Neural cell (in vitro differentiated cells): ENCODE measurements at regions not wholly inside any gene's neighbourhood (a gene's known extent, or its start where the extent isn't known, plus 50 kb on each side); places are given as distances from the start of the nearest gene placed in this dataset.

Source experiments
- H2AFZ ChIP-seq: fragments of 200-600, 300-800 bp; sonication (generic), shearing (Covaris generic); 2 replicates; pipeline ENCODE4 v1.6.0; 2014; ENCODE audit warnings: low read depth, mild to moderate bottlenecking, antibody characterized with exemption, low read length, moderate library complexity
- H3F3A ChIP-seq: fragments of 200-600 bp; shearing (Covaris generic); 2 replicates; pipeline ENCODE4 v1.6.1; 2016; ENCODE audit warnings: mild to moderate bottlenecking, moderate library complexity, mixed read lengths, antibody characterized with exemption, low read length; ENCODE audit not compliant: insufficient read depth, poor library complexity, severe bottlenecking
- H3K27ac ChIP-seq: fragments of 200-600, 300-800 bp; sonication (generic), shearing (Covaris generic); 2 replicates; pipeline ENCODE4 v1.5.1; 2014; ENCODE audit warnings: mild to moderate bottlenecking, low read length, moderate library complexity
- H3K27me3 ChIP-seq: fragments of 300-800, 200-600 bp; sonication (generic), shearing (Covaris generic); 2 replicates; pipeline ENCODE4 v1.6.0; 2014; ENCODE audit warnings: mild to moderate bottlenecking, low read depth, low read length, moderate library complexity; ENCODE audit not compliant: insufficient read depth
- H3K36me3 ChIP-seq: fragments of 300-800, 200-600 bp; sonication (generic), shearing (Covaris generic); 2 replicates; pipeline ENCODE4 v1.5.1; 2014; ENCODE audit warnings: mild to moderate bottlenecking, antibody characterized with exemption, low read length, moderate library complexity; ENCODE audit not compliant: insufficient read depth
- H3K4me2 ChIP-seq: fragments of 300-800, 200-600 bp; sonication (generic), shearing (Covaris generic); 2 replicates; pipeline ENCODE4 v1.6.0; 2014; ENCODE audit warnings: mild to moderate bottlenecking, low read length
- H3K4me3 ChIP-seq: fragments of 300-800, 200-600 bp; sonication (generic), shearing (Covaris generic); 2 replicates; pipeline ENCODE4 v1.5.1; 2014; ENCODE audit warnings: mild to moderate bottlenecking, low read length, moderate library complexity
- H3K79me2 ChIP-seq: fragments of 200-600 bp; shearing (Covaris generic); replicated peaks from 2 replicates; pipeline ENCODE4 v1.6.0; 2014; ENCODE audit warnings: mild to moderate bottlenecking, low read length, moderate library complexity; ENCODE audit not compliant: insufficient read depth
- H3K9ac ChIP-seq: fragments of 300-800, 200-600 bp; sonication (generic), shearing (Covaris generic); 2 replicates; pipeline ENCODE4 v1.6.1; 2016; ENCODE audit warnings: mild to moderate bottlenecking, low read length, mixed read lengths
- H3K9me2 ChIP-seq: fragments of 200-600 bp; shearing (Covaris generic); 2 replicates; pipeline ENCODE4 v1.6.1; 2016; ENCODE audit warnings: mild to moderate bottlenecking, low read length, mixed read lengths; ENCODE audit not compliant: insufficient read depth
- H3K9me3 ChIP-seq: fragments of 200-600, 300-800 bp; sonication (generic), shearing (Covaris generic); 2 replicates; pipeline ENCODE4 v1.6.1; 2016; ENCODE audit warnings: mild to moderate bottlenecking, mixed run types, low read length, moderate library complexity, mixed read lengths
- H4K20me1 ChIP-seq: fragments of 200-600 bp; shearing (Covaris generic); 2 replicates; pipeline ENCODE4 v1.6.1; 2016; ENCODE audit warnings: mild to moderate bottlenecking, mixed run types; ENCODE audit not compliant: insufficient read depth
- EP300 ChIP-seq: fragments of 450-650 bp; conservative IDR thresholded peaks from 2 replicates; pipeline ENCODE4 v1.6.1; 2014; ENCODE audit warnings: antibody characterized with exemption, mild to moderate bottlenecking, moderate library complexity; ENCODE audit not compliant: poor library complexity, severe bottlenecking
- EZH2 ChIP-seq: fragments of 200-600, 300-800 bp; shearing (Covaris generic), sonication (generic); IDR thresholded peaks from 2 replicates; pipeline ENCODE4 v1.6.1; 2014; ENCODE audit warnings: antibody characterized with exemption, low read length, borderline replicate concordance, mild to moderate bottlenecking; ENCODE audit not compliant: insufficient read depth, poor library complexity, severe bottlenecking
- MXI1 ChIP-seq: fragments of 450-650 bp; conservative IDR thresholded peaks from 2 replicates; pipeline ENCODE4 v1.6.1; 2014; ENCODE audit warnings: antibody characterized with exemption, mild to moderate bottlenecking; ENCODE audit not compliant: poor library complexity, severe bottlenecking
- POLR2AphosphoS5 ChIP-seq: IDR thresholded peaks from 2 replicates; pipeline ENCODE4 v1.6.1; 2012
- RAD21 ChIP-seq: fragments of 450-650 bp; conservative IDR thresholded peaks from 2 replicates; pipeline ENCODE4 v1.6.1; 2014; ENCODE audit warnings: antibody characterized with exemption, mild to moderate bottlenecking, moderate library complexity
- SMC3 ChIP-seq: fragments of 450-650 bp; conservative IDR thresholded peaks from 2 replicates; pipeline ENCODE4 v1.6.1; 2014; ENCODE audit warnings: antibody characterized with exemption, mild to moderate bottlenecking, moderate library complexity; ENCODE audit not compliant: poor library complexity
- TAF1 ChIP-seq: IDR thresholded peaks from 2 replicates; pipeline ENCODE4 v1.6.1; 2012; ENCODE audit warnings: low read depth
- TF ChIP-seq, protein P1 (sequence below): IDR thresholded peaks from 2 replicates; pipeline ENCODE4 v1.6.1; 2012; ENCODE audit warnings: borderline replicate concordance
- TF ChIP-seq, protein P2 (sequence below): fragments of 450-650 bp; IDR thresholded peaks from 2 replicates; pipeline ENCODE4 v1.5.1; 2014; ENCODE audit warnings: antibody characterized with exemption, mild to moderate bottlenecking, moderate library complexity; ENCODE audit not compliant: poor library complexity, severe bottlenecking

DNA sequence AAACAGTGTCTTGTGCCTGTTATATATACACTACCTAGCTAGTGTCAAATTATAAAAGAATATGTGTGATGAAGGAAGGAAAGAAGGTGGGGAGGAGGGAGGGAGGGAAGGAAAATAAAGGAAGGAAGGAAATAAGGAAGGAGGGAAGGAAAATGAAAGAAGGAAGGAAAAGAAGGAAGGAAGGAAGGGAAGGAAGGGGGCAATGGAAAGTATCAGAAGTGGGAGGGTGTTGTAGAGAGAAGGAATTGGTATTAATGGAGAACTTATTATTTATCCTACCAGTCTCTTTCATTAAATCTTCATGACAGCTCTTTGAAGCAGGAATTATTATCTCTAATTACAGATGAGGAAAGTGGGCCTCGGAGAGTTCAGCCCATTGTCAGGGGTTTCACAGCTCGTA, 202.4 kb downstream of the SAMD5 start:
- Histone ChIP-seq H2AFZ (no peak overlapping the region), H3F3A (no peaks in the 10 kb centered on the region), H3K27ac (no peak overlapping the region), H4K20me1 (no peaks in the 10 kb centered on the region), H3K9me2 (no peaks in the 10 kb centered on the region), H3K9me3 (no peaks in the 10 kb centered on the region), H3K27me3 (no peaks in the 10 kb centered on the region), H3K9ac (no peak overlapping the region), H3K36me3 (no peaks in the 10 kb centered on the region), H3K79me2 (no peaks in the 10 kb centered on the region), H3K4me3 (no peak overlapping the region), H3K4me2 (no peak overlapping the region)
- TF ChIP-seq TAF1, result no peak
- no peak for TF ChIP-seq EZH2
- TF ChIP-seq, protein P1, sequence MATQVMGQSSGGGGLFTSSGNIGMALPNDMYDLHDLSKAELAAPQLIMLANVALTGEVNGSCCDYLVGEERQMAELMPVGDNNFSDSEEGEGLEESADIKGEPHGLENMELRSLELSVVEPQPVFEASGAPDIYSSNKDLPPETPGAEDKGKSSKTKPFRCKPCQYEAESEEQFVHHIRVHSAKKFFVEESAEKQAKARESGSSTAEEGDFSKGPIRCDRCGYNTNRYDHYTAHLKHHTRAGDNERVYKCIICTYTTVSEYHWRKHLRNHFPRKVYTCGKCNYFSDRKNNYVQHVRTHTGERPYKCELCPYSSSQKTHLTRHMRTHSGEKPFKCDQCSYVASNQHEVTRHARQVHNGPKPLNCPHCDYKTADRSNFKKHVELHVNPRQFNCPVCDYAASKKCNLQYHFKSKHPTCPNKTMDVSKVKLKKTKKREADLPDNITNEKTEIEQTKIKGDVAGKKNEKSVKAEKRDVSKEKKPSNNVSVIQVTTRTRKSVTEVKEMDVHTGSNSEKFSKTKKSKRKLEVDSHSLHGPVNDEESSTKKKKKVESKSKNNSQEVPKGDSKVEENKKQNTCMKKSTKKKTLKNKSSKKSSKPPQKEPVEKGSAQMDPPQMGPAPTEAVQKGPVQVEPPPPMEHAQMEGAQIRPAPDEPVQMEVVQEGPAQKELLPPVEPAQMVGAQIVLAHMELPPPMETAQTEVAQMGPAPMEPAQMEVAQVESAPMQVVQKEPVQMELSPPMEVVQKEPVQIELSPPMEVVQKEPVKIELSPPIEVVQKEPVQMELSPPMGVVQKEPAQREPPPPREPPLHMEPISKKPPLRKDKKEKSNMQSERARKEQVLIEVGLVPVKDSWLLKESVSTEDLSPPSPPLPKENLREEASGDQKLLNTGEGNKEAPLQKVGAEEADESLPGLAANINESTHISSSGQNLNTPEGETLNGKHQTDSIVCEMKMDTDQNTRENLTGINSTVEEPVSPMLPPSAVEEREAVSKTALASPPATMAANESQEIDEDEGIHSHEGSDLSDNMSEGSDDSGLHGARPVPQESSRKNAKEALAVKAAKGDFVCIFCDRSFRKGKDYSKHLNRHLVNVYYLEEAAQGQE, result no peak
- TF ChIP-seq MXI1, result no peak
- no peak for TF ChIP-seq EP300
- TF ChIP-seq SMC3, result no peak
- no peak for TF ChIP-seq RAD21
- TF ChIP-seq, protein P2, sequence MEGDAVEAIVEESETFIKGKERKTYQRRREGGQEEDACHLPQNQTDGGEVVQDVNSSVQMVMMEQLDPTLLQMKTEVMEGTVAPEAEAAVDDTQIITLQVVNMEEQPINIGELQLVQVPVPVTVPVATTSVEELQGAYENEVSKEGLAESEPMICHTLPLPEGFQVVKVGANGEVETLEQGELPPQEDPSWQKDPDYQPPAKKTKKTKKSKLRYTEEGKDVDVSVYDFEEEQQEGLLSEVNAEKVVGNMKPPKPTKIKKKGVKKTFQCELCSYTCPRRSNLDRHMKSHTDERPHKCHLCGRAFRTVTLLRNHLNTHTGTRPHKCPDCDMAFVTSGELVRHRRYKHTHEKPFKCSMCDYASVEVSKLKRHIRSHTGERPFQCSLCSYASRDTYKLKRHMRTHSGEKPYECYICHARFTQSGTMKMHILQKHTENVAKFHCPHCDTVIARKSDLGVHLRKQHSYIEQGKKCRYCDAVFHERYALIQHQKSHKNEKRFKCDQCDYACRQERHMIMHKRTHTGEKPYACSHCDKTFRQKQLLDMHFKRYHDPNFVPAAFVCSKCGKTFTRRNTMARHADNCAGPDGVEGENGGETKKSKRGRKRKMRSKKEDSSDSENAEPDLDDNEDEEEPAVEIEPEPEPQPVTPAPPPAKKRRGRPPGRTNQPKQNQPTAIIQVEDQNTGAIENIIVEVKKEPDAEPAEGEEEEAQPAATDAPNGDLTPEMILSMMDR, result no peak
- TF ChIP-seq POLR2AphosphoS5, result no peak

DNA sequence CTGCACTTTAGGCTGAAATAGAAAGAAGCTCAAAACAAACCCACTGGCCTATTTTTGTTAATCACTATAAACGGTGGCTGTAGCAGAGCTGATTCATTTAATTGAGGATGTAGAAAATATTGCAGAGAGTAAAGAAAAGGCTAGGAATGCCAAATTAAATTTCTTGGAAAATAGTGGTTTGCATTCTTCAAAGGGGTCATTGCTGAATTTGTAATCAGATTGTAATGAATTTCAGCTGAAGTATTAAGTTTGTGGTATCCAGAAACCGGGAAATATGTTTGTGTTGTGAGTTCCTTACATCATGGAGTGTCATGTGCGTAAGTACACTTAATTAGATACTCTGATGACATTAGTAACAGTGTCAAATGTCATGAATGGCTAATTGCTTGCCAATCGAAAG, 203.0 kb downstream of the SAMD5 start:
- no peaks in the 10 kb centered on the region for H3K9me2 ChIP-seq
- H3F3A ChIP-seq, result no peaks in the 10 kb centered on the region
- H4K20me1 ChIP-seq, result no peaks in the 10 kb centered on the region
- H3K27me3 ChIP-seq, result no peaks in the 10 kb centered on the region
- H3K36me3 ChIP-seq, result no peaks in the 10 kb centered on the region
- H3K4me3 ChIP-seq, result no peak overlapping the region
- no peak overlapping the region for H3K27ac ChIP-seq
- no peaks in the 10 kb centered on the region for H3K9me3 ChIP-seq
- H2AFZ ChIP-seq, result no peak overlapping the region
- no peak overlapping the region for H3K4me2 ChIP-seq
- TF ChIP-seq MXI1, result no peak
- TF ChIP-seq, protein P1, result no peak
- no peak for TF ChIP-seq EP300
- no peak for TF ChIP-seq POLR2AphosphoS5
- TF ChIP-seq SMC3, result no peak
- TF ChIP-seq, protein P2, result no peak
- no peak for TF ChIP-seq TAF1
- TF ChIP-seq EZH2, result no peak
- TF ChIP-seq RAD21, result no peak
- H3K79me2 ChIP-seq, result no peaks in the 10 kb centered on the region
- H3K9ac ChIP-seq, result no peak overlapping the region
